T47D (cell line): ENCODE measurements at regions not wholly inside any gene's neighbourhood (a gene's known extent, or its start where the extent isn't known, plus 50 kb on each side); places are given as distances from the start of the nearest gene placed in this dataset.
"Not testable (repeated sequence)": the region's sequence is repeated elsewhere in the genome, so short reads cannot be mapped to it uniquely, and the experiment has no call there.

Source experiments
- DNase-seq, 2 experiments: peaks; one replicate each; pipeline versions ENCODE4 v3.0.0 to v3.0.0-alpha.2; 2011 to 2012; ENCODE audit warnings: low read depth in 1 of 2, low spot score in 1 of 2
- JUND ChIP-seq: IDR thresholded peaks from 2 replicates; pipeline ENCODE4 v1.6.1; 2012; ENCODE audit warnings: low read depth
- in situ Hi-C: cut with HindIII; loops from 2 replicates; pipeline ENCODE4 v1.10.0; 2016; ENCODE audit warnings: low sequenced_read_pairs, low pct_unique_long_range_greater_than_20kb

DNA sequence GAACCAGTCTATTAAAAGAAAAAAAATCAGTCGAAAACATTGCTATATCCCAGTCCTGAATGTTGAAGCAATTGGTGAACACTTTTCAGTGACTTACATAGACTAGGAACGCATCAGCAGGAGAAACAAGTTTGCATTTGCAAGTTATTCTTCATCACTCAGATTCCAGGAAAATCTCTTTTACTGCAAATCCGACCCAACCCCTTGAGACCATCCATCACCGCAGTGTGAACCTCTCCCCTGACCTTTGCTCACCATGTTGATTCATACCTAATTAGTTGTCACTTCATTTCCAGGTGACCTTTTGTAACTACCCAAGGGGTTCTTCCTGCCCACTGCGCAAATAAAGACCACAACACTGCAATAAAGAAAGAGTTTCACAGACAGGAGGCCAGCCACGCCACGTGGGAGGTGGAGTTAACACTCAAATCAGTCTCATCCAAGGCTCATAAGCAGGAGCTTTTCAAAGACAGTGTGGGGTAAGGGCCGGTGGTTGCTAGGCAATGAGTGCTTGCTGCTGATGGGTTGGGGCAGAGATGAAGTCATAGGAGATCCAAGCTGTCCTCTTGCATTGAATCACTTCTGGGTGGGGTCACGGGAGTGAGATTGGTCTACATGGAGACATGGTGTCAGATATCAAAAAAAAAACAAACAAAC, 241.3 kb upstream of the TMEM132C start:
- no peak for TF ChIP-seq JUND
- in situ Hi-C loops = no loop called here
- no peak for DNase-seq

DNA sequence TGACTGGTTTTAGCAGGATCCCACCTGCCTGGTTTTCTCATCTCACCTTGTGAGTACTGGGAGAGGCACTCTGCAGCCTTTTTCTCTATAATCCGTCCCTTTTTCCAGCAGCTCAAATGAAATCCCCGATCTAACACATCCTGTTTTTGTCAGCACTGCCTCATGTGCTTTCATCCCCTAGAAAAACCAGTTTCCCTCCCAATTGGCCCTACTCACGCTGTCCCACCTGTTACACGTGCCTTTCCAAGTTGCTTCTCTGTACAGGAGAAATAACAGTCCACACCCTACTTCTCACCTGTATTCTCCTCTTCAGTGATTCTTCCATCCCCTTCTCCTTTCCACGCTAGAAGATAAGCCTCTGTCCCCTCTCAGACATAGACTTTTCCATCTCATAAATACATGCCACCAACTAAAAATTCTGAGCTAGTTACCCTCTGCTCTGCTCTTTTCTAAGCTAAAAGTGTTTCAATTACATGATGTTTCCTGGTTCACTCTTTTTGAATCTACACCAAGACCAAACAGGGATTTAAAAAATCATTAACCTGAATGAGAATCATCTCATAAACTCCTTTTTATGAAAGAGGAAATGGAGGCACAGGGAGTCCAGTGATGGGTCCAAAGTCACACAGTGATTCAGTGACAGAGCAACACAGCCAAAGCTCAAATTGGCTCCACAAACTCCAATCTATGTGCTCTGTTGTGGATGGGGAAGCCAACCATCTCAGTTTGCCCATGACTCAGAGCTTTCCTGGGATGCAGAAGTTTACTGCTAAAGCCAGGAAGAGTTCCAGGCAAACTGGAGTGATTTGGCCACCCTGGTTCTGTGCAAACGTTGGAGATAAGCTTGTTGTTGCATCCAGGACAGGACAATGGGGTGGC, 240.0 kb upstream of the TMEM132C start:
- TF ChIP-seq JUND = no peak
- DNase-seq = no peak
- in situ Hi-C loops = no loop called here

GRCh38 chr12:128033473-128033872, 233.5 kb upstream of the TMEM132C start:
- DNase-seq = no peak
- TF ChIP-seq JUND = no peak
- in situ Hi-C loops = no loop called here

DNA sequence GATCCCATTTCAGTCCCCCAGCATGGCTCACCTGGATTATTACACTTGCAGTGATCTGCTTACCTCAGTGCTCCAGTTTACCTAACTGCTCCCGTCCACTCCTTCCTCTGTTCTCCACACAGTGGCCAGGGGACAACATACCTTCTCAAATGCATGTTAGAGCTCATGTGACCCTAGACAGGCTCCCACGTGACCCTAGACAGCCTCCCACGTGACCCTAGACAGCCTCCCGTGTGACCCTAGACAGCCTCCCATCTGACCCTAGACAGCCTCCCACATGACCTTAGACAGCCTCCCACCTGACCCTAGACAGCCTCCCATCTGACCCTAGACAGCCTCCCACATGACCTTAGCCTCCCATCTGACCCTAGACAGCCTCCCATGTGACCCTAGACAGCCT, 226.0 kb upstream of the TMEM132C start:
- in situ Hi-C loops = no loop called here
- TF ChIP-seq JUND = no peak
- DNase-seq = no peak

DNA sequence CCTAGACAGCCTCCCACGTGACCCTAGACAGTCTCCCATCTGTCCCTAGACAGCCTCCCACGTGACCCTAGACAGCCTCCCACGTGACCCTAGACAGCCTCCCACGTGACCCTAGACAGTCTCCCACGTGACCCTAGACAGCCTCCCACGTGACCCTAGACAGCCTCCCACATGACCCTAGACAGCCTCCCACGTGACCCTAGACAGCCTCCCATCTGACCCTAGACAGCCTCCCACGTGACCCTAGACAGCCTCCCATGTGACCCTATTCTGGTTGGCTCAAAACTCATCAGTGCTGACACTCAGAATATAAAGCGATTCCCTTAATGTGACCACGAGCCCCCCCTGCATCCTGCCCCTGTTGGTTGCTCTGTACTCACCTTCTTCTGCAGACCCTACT, 224.7 kb upstream of the TMEM132C start:
- DNase-seq, in situ Hi-C loops: not testable (repeated sequence)

DNA sequence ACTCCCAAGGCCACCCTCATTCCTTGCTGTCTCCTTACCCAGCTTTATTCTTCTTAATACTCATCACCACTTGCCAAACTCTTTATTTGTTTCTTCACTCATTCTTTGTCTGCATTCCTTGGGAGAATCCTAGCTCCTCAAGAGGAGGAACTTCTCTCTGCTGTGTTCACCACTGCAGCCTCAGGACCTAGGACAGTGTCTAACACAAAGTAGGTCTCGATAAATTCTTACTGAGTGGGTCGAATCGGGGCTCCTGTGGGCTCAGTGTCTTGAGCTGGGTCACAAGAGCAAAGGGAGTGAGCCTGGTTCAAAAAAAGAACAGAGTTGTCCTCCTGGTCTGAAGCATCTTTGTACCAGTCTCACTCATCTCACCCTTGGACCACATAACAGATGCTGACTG, 224.1 kb upstream of the TMEM132C start:
- DNase-seq = no peak
- in situ Hi-C loops = no loop called here
- TF ChIP-seq JUND = no peak

- in situ Hi-C loops = no loop called here
- no peak for DNase-seq
- TF ChIP-seq JUND = no peak
Measured at GRCh38 chr12:128043317-128043716, 223.7 kb upstream of the TMEM132C start.

- TF ChIP-seq JUND = no peak
- no peak for DNase-seq
- in situ Hi-C loops = no loop called here
Measured at GRCh38 chr12:128047266-128048060, 219.5 kb upstream of the TMEM132C start.

DNA sequence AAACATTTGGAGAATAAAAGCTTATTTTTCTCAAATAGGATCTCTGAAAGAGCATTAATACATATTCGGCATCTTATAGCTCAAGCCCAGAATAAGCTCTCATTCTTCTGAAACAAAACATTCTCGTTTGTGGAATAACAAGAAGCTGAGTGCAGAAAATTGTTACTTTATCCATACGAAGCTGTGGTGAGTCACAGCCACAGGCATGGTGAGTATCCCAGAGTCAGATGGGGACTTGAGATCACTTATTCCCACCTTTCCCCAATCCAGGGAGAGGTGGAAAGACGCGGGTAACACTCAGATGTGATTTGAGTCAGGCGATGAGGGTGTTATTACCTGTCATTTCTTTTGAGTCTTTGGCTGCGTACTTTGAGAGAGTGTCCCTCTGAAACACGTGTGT, 214.6 kb upstream of the TMEM132C start:
- in situ Hi-C loops = no loop called here
- TF ChIP-seq JUND = no peak
- no peak for DNase-seq

GRCh38 chr12:128052777-128053176, 214.2 kb upstream of the TMEM132C start:
- TF ChIP-seq JUND = no peak
- no peak for DNase-seq
- in situ Hi-C loops = no loop called here

- in situ Hi-C loops = no loop called here
- DNase-seq = no peak
- TF ChIP-seq JUND = no peak
Measured at GRCh38 chr12:128055567-128055966, 211.4 kb upstream of the TMEM132C start.

GRCh38 chr12:128056136-128056801, 210.7 kb upstream of the TMEM132C start:
- in situ Hi-C loops = no loop called here
- no peak for DNase-seq
- TF ChIP-seq JUND = no peak
